ENCODE measurements at regions not wholly inside any gene's neighbourhood (a gene's known extent, or its start where the extent isn't known, plus 50 kb on each side); places are given as distances from the start of the nearest gene placed in this dataset.
A peak's percentile ranks its signal among the peaks of the same experiment; 100 is the strongest.

GRCh38 chr1:240711020-240711419 lies 99.1 kb upstream of the GREM2 start:
- no TSS peak for BruUV-seq (replicated peaks)
- no peaks in the 10 kb centered on the region for H4K20me1 ChIP-seq (ENCODE audit: insufficient read depth, low read length)

More at GRCh38 chr1:240711020-240711419, 99.1 kb upstream of the GREM2 start:
- Histone ChIP-seq H2BK5ac (ENCODE audit: low read depth, low read length, poor library complexity, severe bottlenecking) (no peak overlapping the region), H2AFZ (replicated peaks; ENCODE audit: low read length, poor library complexity) (peak overlapping the region; percentile 5), H3K9me3 (ENCODE audit: control insufficient read depth, insufficient read depth, low read length) (no peaks in the 10 kb centered on the region), H3K27me3 (ENCODE audit: control insufficient read depth, insufficient read depth, low read length) (no peaks in the 10 kb centered on the region), H3K23ac (ENCODE audit: low read depth, low read length) (no peak overlapping the region), H3K27ac (ENCODE audit: insufficient read depth, low read length) (no peak overlapping the region), H3K18ac (ENCODE audit: low read depth, low read length) (no peak overlapping the region; the same call in 1 of the 2 replicates), H4K91ac (ENCODE audit: insufficient read depth, low read depth, low read length) (peak overlapping the region; percentile 89), H3K4ac (ENCODE audit: low read depth, low read length) (peak overlapping the region; percentile 93), H3K4me3 (ENCODE audit: insufficient read depth, low read depth, low read length) (no peak overlapping the region), H3K4me1 (ENCODE audit: control insufficient read depth, insufficient read depth, low read length) (peaks cover 14% of the 10 kb centered on the region), H4K5ac (ENCODE audit: low read depth, low read length) (no peak overlapping the region; the same call in 1 of the 2 replicates), H2BK20ac (ENCODE audit: low read depth, low read length) (peak overlapping the region; percentile 95), H3K79me1 (ENCODE audit: low read depth in 1 of 2, low read length in 2 of 2) (no peaks in the 10 kb centered on the region), H3K14ac (replicated peaks; ENCODE audit: low read depth, low read length) (0 out of 2 replicates have a peak overlapping the region, but pooled peaks have one; percentile 6), H2AK9ac (replicated peaks; ENCODE audit: low read depth, low read length, poor library complexity) (peak overlapping the region; percentile 74), H3K56ac (ENCODE audit: extremely low read depth, insufficient read depth, low read length) (no peak overlapping the region), H2BK120ac (ENCODE audit: low read depth, low read length) (peak overlapping the region; percentile 95), H3K36me3 (ENCODE audit: control insufficient read depth, insufficient read depth, low read length) (no peaks in the 10 kb centered on the region), H2AK5ac (ENCODE audit: low read depth, low read length) (peak overlapping the region; percentile 62; the same call in 1 of the 2 replicates), H2BK15ac (ENCODE audit: low read depth, low read length) (peak overlapping the region; percentile 72; the same call in 1 of the 3 replicates), H4K8ac (ENCODE audit: low read depth in 2 of 2, low read length in 2 of 2) (0 out of 4 replicates have a peak overlapping the region, but pooled peaks of 1 of the 2 experiments have one; percentile 28), H3K9me1 (ENCODE audit: insufficient read depth, low read length) (peaks cover 10% of the 10 kb centered on the region), H3K4me2 (ENCODE audit: low read depth, low read length) (no peak overlapping the region), H3K9ac (ENCODE audit: low read depth, low read length) (no peak overlapping the region)
- no peak for DNase-seq
- no peak for TF ChIP-seq CHD1 (IDR thresholded peaks at IDR 0.05; ENCODE audit: low read depth, low read length)
- no peak for TF ChIP-seq FOS (IDR thresholded peaks at IDR 0.05; ENCODE audit: low read depth, low read length)
- no peak for TF ChIP-seq MAZ (IDR thresholded peaks at IDR 0.05; ENCODE audit: borderline replicate concordance, low read depth, low read length)
- TF ChIP-seq CEBPB (IDR thresholded peaks at IDR 0.05; ENCODE audit: low read depth, low read length), result no peak
- TF ChIP-seq MXI1 (IDR thresholded peaks at IDR 0.05; ENCODE audit: borderline replicate concordance, low read depth, low read length), result no peak
- no peak for TF ChIP-seq BHLHE40 (IDR thresholded peaks at IDR 0.05; ENCODE audit: low read depth, low read length)
- TF ChIP-seq SMC3 (IDR thresholded peaks at IDR 0.05; ENCODE audit: low read depth, low read length), result no peak
- no peak for TF ChIP-seq NFE2L2 (IDR thresholded peaks at IDR 0.05; ENCODE audit: low read depth, low read length)
- no peak for TF ChIP-seq RFX5 (IDR thresholded peaks at IDR 0.05; ENCODE audit: low read depth, low read length)
- no peak for TF ChIP-seq POLR2A (IDR thresholded peaks at IDR 0.05; ENCODE audit: low read depth, low read length)
- no peak for TF ChIP-seq MAFK (IDR thresholded peaks at IDR 0.05; ENCODE audit: low read depth, low read length)
- TF ChIP-seq RCOR1 (IDR thresholded peaks at IDR 0.05; ENCODE audit: insufficient replicate concordance, low read length), result no peak
- TF ChIP-seq CTCF (conservative IDR thresholded peaks at IDR 0.05; ENCODE audit: low read depth, low read length), result no peak
- no peak for TF ChIP-seq ELK1 (IDR thresholded peaks at IDR 0.05; ENCODE audit: borderline replicate concordance, low read depth, low read length)
- no peak for TF ChIP-seq RAD21 (IDR thresholded peaks at IDR 0.05; ENCODE audit: low read length)
- TF ChIP-seq USF2 (IDR thresholded peaks at IDR 0.05; ENCODE audit: low read depth, low read length), result no peak
- no peak for ATAC-seq (ENCODE audit: low read depth)
- in situ Hi-C loops (cut with MboI; ENCODE audit: low sequenced_read_pairs), result no loop called here
- WGBS, 2 experiments (ENCODE audit: extremely low coverage in 2 of 2, insufficient read length in 1 of 2), result 80% methylated on average over 1 of the region's 9 CpGs; no CpG with 5 or more reads in 1 of the 2 experiments
- CTCF ChIA-PET, result no interaction called here
- dilution Hi-C loops (cut with HindIII; ENCODE audit: low sequenced_read_pairs, unreplicated experiment), result loop anchor here (25.0 kb wide), 1 partner anchor 499 kb away; no protein-coding TSS in a partner anchor
- POLR2A ChIA-PET (ENCODE audit: unreplicated experiment), result no interaction called here
- intact Hi-C loops (cut with micrococcal nuclease), result no loop called here
